Stomach (tissue), 4 donors: ENCODE measurements at regions not wholly inside any gene's neighbourhood (a gene's known extent, or its start where the extent isn't known, plus 50 kb on each side); places are given as distances from the start of the nearest gene placed in this dataset.

Experiments
- CTCF ChIP-seq, 7 experiments: fragments of 450-650 bp in 4 of 7; fragments of 200-600 bp in 3 of 7; sonication (generic) in 3 of 7; IDR thresholded peaks; one replicate each; pipeline ENCODE4 v1.5.1; 2016 to 2019; ENCODE audit warnings: antibody characterized with exemption in 7 of 7, control low read depth in 2 of 7, mild to moderate bottlenecking in 1 of 7
- POLR2A ChIP-seq, 4 donors: fragments of 450-650 bp; IDR thresholded peaks; one replicate each; pipeline ENCODE4 v1.6.1; 2016; ENCODE audit warnings: antibody characterized with exemption in 4 of 4, control low read depth in 2 of 4, mild to moderate bottlenecking in 1 of 4, moderate library complexity in 1 of 4
- POLR2AphosphoS5 ChIP-seq, 3 donors: sonication (generic); formaldehyde crosslinking; IDR thresholded peaks; one replicate each; pipeline ENCODE4 v1.6.1; 2016; ENCODE audit warnings: antibody characterized with exemption in 3 of 3

DNA sequence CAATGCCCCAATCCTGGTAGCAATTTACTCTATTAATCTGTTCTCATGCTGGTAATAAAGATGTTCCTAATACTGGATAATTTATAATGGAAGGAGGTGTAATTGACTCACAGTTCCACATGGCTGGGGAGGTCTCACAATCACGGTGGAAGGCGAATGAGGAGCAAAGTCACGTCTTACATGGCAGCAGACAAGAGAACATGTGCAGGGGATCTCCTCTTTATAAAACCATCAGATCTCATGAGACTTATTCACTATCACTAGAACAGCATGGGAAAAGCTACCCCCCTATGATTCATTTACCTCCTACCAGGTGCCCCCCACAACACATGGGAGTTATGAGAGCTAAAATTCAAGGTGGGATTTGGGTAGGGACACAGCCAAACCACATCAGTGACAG is 872.2 kb downstream of the ANKRD7 start:
- TF ChIP-seq CTCF (IDR thresholded peaks at IDR 0.05): no peak
- no peak for TF ChIP-seq POLR2AphosphoS5 (IDR thresholded peaks at IDR 0.05)
- TF ChIP-seq POLR2A (IDR thresholded peaks at IDR 0.05): no peak
